HL-60 (cell line): ENCODE measurements at regions not wholly inside any gene's neighbourhood (a gene's known extent, or its start where the extent isn't known, plus 50 kb on each side); places are given as distances from the start of the nearest gene placed in this dataset.

ENCODE experiments used
- DNase-seq, 2 experiments: peaks; one replicate each; pipeline ENCODE4 v3.0.0-alpha.2; 2010 to 2020; ENCODE audit warnings: low read depth in 1 of 2, low spot score in 1 of 2
- H3K27ac ChIP-seq: fragments of 250-450 bp; sonication (Bioruptor Pico); replicated peaks from 2 replicates; pipeline ENCODE4 v1.5.1; 2020; ENCODE audit warnings: mild to moderate bottlenecking, moderate library complexity
- H3K27me3 ChIP-seq: fragments of 250-450 bp; sonication (Bioruptor Pico); 2 replicates; pipeline ENCODE4 v1.5.1; 2021; ENCODE audit warnings: mild to moderate bottlenecking, moderate library complexity; ENCODE audit not compliant: insufficient read depth, poor library complexity, severe bottlenecking
- H3K4me3 ChIP-seq: replicated peaks from 2 replicates; pipeline ENCODE4 v1.5.1; 2011; ENCODE audit warnings: mild to moderate bottlenecking, control low read depth, low read length; ENCODE audit not compliant: insufficient read depth
- GABPA ChIP-seq: IDR thresholded peaks from 2 replicates; pipeline ENCODE4 v1.6.1; 2012; ENCODE audit warnings: low read depth
- POLR2AphosphoS5 ChIP-seq: IDR thresholded peaks from 2 replicates; pipeline ENCODE4 v1.6.1; 2012; ENCODE audit warnings: low read depth
- REST ChIP-seq: IDR thresholded peaks from 2 replicates; pipeline ENCODE4 v1.6.1; 2012; ENCODE audit warnings: low read depth; ENCODE audit not compliant: insufficient replicate concordance
- SPI1 ChIP-seq: IDR thresholded peaks from 2 replicates; pipeline ENCODE4 v1.6.1; 2012; ENCODE audit warnings: low read depth, mild to moderate bottlenecking, borderline replicate concordance
- TF ChIP-seq, protein P1 (sequence below): IDR thresholded peaks from one replicate; pipeline ENCODE4 v1.5.1; 2011; ENCODE audit warnings: low read length, control low read depth, inconsistent platforms; ENCODE audit not compliant: insufficient read depth

DNA sequence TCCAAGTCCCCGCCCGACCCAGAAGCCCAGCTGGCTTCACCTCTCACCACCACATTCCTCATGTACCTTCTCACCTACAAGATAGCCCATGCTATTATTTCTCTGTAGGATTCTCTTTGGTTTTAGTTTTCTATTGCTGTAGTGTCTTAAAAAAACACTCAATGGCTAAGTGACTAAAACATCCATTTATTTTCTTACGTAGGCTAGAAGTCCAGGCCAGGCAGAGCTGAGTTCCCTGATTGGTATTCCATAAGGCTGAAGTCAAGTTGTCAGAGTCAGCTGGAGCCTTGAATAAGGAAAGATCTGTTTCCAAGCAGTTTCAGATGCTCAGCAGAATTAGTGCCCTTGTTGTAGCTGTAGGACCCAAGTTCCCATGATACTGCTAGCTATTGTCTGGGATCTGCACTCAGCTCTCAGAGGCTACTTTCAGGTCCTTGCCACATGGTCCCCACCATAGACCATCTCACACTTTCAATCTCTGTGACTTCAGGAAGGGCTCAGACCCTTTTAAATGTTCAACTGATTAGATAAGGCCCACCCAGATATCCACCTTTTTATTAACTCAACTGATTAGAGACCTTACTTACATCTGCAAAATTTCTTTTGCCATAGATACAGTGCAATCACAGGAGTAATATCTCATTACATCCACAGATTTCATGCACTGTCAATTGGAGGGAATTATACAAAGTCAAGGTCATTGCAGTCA lies 371.0 kb downstream of the TGFB2 start:
- no peak for DNase-seq
- Histone ChIP-seq H3K4me3 (no peak overlapping the region), H3K27me3 (no peaks in the 10 kb centered on the region), H3K27ac (no peak overlapping the region)
- TF ChIP-seq, protein P1, sequence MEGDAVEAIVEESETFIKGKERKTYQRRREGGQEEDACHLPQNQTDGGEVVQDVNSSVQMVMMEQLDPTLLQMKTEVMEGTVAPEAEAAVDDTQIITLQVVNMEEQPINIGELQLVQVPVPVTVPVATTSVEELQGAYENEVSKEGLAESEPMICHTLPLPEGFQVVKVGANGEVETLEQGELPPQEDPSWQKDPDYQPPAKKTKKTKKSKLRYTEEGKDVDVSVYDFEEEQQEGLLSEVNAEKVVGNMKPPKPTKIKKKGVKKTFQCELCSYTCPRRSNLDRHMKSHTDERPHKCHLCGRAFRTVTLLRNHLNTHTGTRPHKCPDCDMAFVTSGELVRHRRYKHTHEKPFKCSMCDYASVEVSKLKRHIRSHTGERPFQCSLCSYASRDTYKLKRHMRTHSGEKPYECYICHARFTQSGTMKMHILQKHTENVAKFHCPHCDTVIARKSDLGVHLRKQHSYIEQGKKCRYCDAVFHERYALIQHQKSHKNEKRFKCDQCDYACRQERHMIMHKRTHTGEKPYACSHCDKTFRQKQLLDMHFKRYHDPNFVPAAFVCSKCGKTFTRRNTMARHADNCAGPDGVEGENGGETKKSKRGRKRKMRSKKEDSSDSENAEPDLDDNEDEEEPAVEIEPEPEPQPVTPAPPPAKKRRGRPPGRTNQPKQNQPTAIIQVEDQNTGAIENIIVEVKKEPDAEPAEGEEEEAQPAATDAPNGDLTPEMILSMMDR = no peak
- TF ChIP-seq POLR2AphosphoS5 (no peak), REST (no peak), SPI1 (no peak), GABPA (no peak)

GRCh38 chr1:218717575-218717974 lies 372.4 kb downstream of the TGFB2 start:
- DNase-seq = no peak
- Histone ChIP-seq H3K27me3 (no peaks in the 10 kb centered on the region), H3K4me3 (no peak overlapping the region), H3K27ac (no peak overlapping the region)
- TF ChIP-seq SPI1 (no peak), POLR2AphosphoS5 (no peak)

DNA sequence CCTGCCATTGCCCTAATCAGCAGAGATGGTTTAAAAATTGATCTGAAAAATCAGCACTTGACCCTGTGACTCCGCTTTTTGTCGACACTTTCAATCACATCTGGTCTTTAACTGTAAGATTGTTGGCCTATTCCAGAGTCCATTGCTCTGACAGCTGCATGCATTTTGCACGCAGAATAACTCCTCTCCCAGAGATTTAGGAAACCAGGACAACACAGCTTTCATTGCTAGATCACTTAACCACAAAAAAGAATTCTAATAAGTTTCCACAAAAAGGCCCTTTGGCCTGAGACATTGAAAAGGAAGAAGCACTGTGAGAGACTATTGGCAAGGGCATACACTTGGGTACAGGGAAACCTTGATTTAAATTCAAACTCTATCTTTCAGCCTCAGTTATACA lies 373.1 kb downstream of the TGFB2 start:
- no peaks in the 10 kb centered on the region for H3K27me3 ChIP-seq
- H3K27ac ChIP-seq = no peak overlapping the region
- no peak overlapping the region for H3K4me3 ChIP-seq
- TF ChIP-seq REST = no peak
- no peak for DNase-seq

DNA sequence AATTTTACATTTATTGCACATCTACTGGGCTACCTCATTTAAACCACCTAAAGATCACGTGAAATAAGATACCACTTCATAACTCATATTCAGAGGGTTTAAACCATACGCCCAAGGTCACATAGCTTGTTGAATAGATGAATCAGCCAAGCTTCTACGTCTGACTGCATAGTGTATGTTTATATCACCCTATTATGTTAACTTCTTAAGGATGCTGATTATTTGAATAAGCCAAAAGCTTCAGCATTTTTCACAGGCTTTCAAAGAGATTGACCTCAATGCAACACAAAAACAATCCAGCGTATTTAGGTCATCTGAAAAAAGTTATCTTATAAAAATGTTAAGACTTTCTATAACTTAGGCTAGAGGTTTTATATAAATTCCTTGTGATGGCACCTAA lies 373.8 kb downstream of the TGFB2 start:
- DNase-seq = no peak
- TF ChIP-seq, protein P1 = no peak
- TF ChIP-seq GABPA = no peak
- TF ChIP-seq SPI1 = no peak
- no peak for TF ChIP-seq POLR2AphosphoS5
- no peak for TF ChIP-seq REST
- H3K27ac ChIP-seq = no peak overlapping the region
- no peaks in the 10 kb centered on the region for H3K27me3 ChIP-seq
- H3K4me3 ChIP-seq = no peak overlapping the region
